ENCODE measurements at regions not wholly inside any gene's neighbourhood (a gene's known extent, or its start where the extent isn't known, plus 50 kb on each side); places are given as distances from the start of the nearest gene placed in this dataset.

DNA sequence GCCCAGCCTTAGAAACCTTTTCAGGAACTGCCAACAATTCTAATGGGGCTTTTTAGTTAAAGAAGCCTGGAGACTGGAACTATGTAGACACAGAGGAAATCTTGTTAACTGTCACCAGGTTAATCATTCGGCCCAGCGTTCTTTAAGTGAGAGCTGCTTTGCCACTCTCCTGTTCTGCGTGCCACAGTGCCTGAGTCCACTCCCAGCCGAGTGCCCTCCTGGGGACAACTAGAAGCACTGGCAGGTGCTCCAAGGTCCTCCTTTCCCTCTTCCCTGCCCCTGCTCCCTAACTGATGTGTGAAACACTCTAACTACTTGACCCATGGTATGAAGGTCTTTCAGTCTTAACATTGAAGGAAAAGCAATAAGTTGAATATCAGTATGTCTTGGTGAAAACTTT lies 151.2 kb upstream of the TLL1 start:
- H3K4me1 ChIP-seq (ENCODE audit: control insufficient read depth, extremely low read depth, insufficient read depth, low read length), result no peaks in the 10 kb centered on the region
- CTCF ChIA-PET, result no interaction called here
- POLR2A ChIA-PET, result no interaction called here
- dilution Hi-C loops (cut with MboI; ENCODE audit: extremely low pct_ligation_motif_present, low sequenced_read_pairs), result no loop called here
- H3K27me3 ChIP-seq (ENCODE audit: control insufficient read depth in 2 of 2, insufficient read depth in 2 of 2, low read length in 2 of 2), result no peaks in the 10 kb centered on the region
- H3K79me2 ChIP-seq (ENCODE audit: control insufficient read depth, insufficient read depth, low read length), result no peaks in the 10 kb centered on the region
- H3K4me2 ChIP-seq (ENCODE audit: insufficient read depth, low read length), result no peak overlapping the region
- no TSS peak for BruUV-seq (replicated peaks)
- H4K20me1 ChIP-seq (replicated peaks; ENCODE audit: control insufficient read depth, extremely low read depth, insufficient read depth, low read length), result no peaks in the 10 kb centered on the region
- intact Hi-C loops (cut with micrococcal nuclease), result no loop called here
- H3K27ac ChIP-seq (ENCODE audit: insufficient read depth, low read depth, low read length), result no peak overlapping the region
- H3K4me3 ChIP-seq (replicated peaks in 1 of 3; ENCODE audit: insufficient read depth in 1 of 3, low read depth in 1 of 3, low read length in 3 of 3), result no peak overlapping the region
- no peak overlapping the region for H2AFZ ChIP-seq (ENCODE audit: low read depth, low read length)
- TF ChIP-seq POLR2AphosphoS5 (IDR thresholded peaks at IDR 0.05; ENCODE audit: insufficient read depth, low read depth, low read length) (no peak), FOS (IDR thresholded peaks at IDR 0.05; ENCODE audit: borderline replicate concordance, insufficient read depth, low read length) (no peak), POLR2A (IDR thresholded peaks at IDR 0.05; ENCODE audit: low read depth, low read length) (no peak), JUN (IDR thresholded peaks at IDR 0.05; ENCODE audit: borderline replicate concordance, insufficient read depth, insufficient read length, low read depth) (no peak), EZH2 (IDR thresholded peaks at IDR 0.05; ENCODE audit: borderline replicate concordance, low read depth, low read length, severe bottlenecking) (no peak), GATA2 (IDR thresholded peaks at IDR 0.05; ENCODE audit: insufficient read depth, insufficient read length, low read depth, low read length) (no peak), MYC (IDR thresholded peaks at IDR 0.05; ENCODE audit: low read depth, low read length) (no peak)
- TF ChIP-seq, protein P1, sequence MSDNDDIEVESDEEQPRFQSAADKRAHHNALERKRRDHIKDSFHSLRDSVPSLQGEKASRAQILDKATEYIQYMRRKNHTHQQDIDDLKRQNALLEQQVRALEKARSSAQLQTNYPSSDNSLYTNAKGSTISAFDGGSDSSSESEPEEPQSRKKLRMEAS (IDR thresholded peaks at IDR 0.05; ENCODE audit: insufficient read depth, insufficient read length), result no peak
- TF ChIP-seq, protein P2, sequence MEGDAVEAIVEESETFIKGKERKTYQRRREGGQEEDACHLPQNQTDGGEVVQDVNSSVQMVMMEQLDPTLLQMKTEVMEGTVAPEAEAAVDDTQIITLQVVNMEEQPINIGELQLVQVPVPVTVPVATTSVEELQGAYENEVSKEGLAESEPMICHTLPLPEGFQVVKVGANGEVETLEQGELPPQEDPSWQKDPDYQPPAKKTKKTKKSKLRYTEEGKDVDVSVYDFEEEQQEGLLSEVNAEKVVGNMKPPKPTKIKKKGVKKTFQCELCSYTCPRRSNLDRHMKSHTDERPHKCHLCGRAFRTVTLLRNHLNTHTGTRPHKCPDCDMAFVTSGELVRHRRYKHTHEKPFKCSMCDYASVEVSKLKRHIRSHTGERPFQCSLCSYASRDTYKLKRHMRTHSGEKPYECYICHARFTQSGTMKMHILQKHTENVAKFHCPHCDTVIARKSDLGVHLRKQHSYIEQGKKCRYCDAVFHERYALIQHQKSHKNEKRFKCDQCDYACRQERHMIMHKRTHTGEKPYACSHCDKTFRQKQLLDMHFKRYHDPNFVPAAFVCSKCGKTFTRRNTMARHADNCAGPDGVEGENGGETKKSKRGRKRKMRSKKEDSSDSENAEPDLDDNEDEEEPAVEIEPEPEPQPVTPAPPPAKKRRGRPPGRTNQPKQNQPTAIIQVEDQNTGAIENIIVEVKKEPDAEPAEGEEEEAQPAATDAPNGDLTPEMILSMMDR (IDR thresholded peaks at IDR 0.05; ENCODE audit: extremely low read depth in 1 of 2, insufficient read depth in 1 of 2, low read depth in 1 of 2, low read length in 2 of 2), result no peak
- no peaks in the 10 kb centered on the region for H3K36me3 ChIP-seq (ENCODE audit: control insufficient read depth in 2 of 2, extremely low read depth in 1 of 2, insufficient read depth in 2 of 2, low read length in 2 of 2)
- FAIRE-seq, result no peak
- no peaks in the 10 kb centered on the region for H3K9me3 ChIP-seq (replicated peaks; ENCODE audit: control insufficient read depth, insufficient read depth, low read length)
- no peak for DNase-seq (ENCODE audit: low read depth, low spot score)
- no peaks in the 10 kb centered on the region for H3K9me1 ChIP-seq (replicated peaks; ENCODE audit: control insufficient read depth, extremely low read depth, insufficient read depth, low read length)
- H3K9ac ChIP-seq (replicated peaks; ENCODE audit: extremely low read depth, insufficient read depth, low read length), result no peak overlapping the region
